COR-L47 (cell line): ENCODE measurements at regions not wholly inside any gene's neighbourhood (a gene's known extent, or its start where the extent isn't known, plus 50 kb on each side); places are given as distances from the start of the nearest gene placed in this dataset.
"Not testable (repeated sequence)": the region's sequence is repeated elsewhere in the genome, so short reads cannot be mapped to it uniquely, and the experiment has no call there.

Experiments
- DNase-seq: peaks from one replicate; lab custom pipeline; 2025; lab: John Stamatoyannopoulos, UW

DNA sequence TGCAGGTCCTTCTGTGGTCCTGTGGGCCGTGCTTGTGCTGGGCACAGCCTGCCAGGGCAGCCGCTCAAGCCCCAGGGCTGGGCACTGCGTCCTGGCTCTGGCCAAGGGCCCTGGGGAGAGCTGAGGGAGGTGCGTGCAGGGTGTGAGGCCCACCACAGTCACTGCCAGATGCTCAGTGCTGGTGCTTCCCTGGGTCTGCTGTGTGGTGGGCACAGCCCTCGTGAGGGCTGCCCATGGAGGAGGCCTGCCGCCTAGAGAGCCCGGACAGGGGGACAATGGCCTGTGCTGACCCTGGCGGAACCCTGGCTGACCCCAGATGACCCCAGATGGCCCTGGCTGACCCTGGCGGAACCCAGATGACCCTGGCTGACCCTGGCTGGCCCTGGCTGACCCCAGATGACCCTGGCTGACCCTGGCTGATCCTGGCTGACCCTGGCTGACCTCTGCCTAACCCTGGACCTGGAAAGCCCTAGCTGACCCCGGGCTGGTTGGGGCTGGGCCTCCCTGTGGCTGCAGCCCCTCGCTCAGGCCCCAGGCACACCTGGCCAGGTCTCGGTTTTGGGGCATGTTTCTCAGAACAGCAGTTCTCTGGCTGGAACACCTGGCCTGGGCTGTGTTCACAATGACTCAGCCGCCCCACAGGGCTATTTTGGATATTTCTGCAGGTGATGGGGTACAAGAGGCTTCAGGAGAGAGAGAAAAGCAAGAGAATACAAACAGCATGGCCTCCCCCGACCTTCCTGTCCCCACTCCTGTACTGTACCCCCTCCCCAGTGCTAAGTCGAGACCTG, 55.4 kb downstream of the TMEM121 start:
- no peak for DNase-seq

- DNase-seq: no peak
These were observed 56.3 kb downstream of the TMEM121 start for GRCh38 chr14:105582639-105583038.

DNA sequence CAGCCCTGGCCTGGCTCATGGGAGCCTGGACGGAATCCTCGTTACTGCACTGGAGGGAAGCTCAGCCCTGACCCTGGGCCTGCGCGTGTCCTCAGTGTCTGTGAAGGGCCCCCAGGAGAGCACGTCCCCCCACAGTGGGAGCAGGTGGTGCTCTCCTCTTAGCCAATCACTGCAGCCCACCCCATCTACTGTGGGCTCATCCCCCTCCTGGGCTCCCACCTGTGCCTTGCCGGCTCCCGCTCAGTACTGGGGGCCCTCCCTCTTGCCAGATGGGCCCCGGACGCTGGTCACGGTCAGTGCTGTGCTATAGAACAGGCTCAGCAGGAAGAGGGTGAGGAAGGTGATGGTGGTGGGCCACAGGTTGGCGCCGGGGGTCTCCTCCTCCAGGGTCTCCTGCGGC, 57.5 kb downstream of the TMEM121 start:
- not testable (repeated sequence) for DNase-seq

DNA sequence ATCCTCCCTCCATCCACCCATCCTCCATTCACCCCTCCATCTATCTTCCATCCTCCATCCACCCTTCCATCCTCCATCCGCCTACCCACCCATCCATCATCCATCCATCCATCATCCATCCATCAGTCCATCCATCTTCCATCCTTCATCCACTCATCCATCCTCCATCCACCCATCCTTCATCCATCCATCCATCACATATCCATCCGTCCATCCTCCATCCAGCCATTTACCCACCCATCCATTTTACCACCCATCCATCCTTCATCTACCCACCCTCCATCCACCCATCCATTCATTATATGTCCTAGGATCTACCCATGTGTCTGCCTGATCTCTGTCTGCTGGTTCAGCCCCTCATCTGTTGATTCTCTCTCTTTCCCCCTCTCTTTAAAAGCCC, 58.9 kb downstream of the TMEM121 start:
- not testable (repeated sequence) for DNase-seq

DNA sequence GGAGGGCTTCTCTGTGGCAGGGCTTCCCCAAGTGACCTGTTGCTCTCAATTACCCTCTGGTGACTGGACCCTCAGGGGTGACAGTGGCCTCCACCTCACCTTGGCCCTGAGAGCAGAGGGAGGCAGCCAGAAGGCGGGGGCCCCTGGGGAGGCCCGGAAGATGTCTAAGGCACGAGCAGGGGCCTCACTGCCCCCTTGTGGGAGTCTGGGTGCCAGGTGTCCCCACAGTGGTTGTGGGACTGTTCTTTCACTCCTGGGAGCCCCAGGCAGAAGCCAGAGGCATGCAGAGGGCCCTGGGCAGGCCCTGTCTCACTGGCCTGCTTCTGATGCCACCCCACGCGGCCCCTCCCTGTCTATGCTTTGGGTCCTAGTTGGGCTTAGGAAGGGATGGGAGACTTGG, 59.3 kb downstream of the TMEM121 start:
- not testable (repeated sequence) for DNase-seq

DNA sequence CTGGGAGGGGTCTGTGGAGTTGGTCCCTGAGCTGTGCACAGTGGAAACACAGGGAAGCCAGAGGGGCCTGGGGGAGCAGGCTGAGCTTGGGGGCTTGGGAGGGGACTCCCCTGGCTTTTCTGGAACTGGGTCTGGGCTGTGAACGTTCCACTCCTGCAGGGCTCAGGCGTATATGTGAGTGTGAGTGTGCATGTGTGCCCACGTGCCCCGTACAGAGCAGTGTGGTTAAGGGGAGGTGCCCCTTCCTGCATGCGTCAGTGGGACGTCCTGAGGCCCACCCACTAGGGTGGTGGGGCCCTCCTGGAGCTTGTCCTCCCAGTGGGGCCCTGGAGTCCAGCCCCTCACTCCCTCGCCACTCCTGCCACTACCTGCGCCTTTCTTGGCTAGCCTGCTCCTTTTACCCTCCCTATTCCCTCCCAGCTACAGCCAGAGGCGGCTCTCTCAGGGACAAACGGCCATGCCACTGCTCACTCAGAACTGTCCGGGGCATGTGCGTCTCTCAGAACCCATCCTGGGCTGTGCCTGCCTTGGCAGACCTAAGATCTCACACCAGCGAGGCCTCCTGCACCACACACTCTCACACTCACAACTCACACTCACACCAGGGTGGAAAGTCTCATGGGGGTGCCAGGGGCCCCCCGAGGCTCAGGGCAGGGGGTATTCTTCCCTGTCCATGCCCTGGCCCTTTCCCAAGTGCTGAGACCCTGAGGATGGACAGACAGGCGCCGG, 59.9 kb downstream of the TMEM121 start:
- DNase-seq: not testable (repeated sequence)

DNA sequence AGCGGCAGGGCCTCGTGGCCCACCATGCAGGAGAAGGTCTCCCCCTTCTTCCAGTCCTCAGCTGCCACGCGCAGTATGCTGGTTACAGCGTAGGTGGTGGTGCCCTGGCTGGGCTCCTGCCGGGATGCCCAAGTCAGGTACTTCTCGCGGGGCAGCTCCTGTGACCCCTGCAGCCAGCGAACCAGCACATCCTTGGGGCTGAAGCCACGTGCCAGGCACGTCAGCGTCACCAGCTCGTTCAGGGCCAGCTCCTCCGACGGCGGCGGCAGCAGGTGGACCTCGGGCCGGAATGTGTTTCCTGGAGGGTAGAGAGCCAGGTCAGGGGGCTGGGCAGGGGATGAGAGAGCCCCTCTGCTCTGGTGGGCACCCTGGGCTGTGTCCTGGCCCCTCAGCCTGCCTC, 60.7 kb downstream of the TMEM121 start:
- not testable (repeated sequence) for DNase-seq

- DNase-seq: not testable (repeated sequence)
These were observed 61.3 kb downstream of the TMEM121 start for GRCh38 chr14:105587482-105588235.

DNA sequence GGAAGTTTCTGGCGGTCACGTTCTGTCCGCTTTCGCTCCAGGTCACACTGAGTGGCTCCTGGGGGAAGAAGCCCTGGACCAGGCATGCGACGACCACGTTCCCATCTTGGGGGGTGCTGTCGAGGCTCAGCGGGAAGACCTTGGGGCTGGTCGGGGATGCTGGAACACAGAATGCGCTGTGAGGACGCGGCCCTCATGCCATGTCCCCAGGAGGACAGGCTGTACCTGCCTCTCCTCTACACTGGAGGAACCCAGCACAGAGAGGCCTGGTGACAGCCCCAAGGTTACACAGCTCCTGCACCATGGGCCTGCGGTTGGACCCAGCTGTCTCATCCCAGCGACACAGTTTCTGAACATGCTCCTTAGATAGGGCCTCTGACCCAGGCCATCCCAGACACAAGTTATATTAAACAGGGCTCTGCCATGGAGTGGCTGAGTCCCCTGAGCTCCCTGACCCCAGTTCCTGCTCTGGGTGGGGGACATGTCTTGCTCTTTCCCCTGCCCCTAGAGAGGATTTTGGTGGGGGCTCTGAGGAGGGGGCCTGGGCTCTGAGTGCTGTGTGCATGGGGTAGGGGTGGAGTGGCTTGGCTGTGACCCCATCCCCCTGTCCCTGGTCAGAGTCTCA, 62.0 kb downstream of the TMEM121 start:
- DNase-seq: no peak

DNA sequence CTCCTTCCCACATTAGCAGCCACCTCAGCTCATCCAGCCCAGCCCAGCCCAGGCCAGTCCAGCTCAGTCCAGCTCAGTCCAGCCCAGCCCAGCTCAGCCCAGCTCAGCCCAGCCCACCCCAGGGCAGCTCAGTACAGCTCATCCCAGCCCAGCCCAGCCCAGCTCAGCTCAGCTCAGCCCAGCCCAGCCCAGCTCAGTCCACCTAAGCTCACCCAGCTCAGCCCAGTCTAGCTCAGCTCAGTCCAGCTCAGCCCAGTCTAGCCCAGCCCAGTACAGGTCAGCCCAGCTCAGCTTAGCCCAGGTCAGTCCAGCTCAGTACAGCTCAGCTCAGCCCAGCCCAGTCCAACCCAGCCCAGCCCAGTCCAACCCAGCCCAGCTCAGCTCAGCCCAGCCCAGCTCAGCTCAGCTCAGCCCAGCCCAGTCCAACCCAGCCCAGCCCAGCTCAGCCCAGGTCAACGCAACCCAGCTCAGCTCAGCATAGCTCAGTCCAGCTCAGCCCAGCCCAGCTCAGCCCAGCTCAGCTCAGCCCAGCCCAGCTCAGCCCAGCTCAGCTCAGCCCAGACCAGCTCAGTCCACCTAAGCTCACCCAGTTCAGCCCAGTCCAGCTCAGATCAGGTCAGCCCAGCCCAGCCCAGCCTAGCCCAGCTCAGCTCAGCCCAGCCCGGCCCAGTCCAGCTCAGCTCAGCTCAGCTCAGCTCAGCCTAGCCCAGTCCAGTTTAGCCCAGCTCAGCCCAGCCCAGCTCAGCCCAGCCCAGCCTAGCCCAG, 63.0 kb downstream of the TMEM121 start:
- no peak for DNase-seq

GRCh38 chr14:105589926-105590185, 63.5 kb downstream of the TMEM121 start:
- not testable (repeated sequence) for DNase-seq

GRCh38 chr14:105591052-105591451, 64.7 kb downstream of the TMEM121 start:
- no peak for DNase-seq

- not testable (repeated sequence) for DNase-seq
These were observed 65.5 kb downstream of the TMEM121 start for GRCh38 chr14:105591792-105592341.

GRCh38 chr14:105592646-105593045, 66.3 kb downstream of the TMEM121 start:
- DNase-seq: not testable (repeated sequence)

GRCh38 chr14:105595346-105595745, 69.0 kb downstream of the TMEM121 start:
- DNase-seq: not testable (repeated sequence)

DNA sequence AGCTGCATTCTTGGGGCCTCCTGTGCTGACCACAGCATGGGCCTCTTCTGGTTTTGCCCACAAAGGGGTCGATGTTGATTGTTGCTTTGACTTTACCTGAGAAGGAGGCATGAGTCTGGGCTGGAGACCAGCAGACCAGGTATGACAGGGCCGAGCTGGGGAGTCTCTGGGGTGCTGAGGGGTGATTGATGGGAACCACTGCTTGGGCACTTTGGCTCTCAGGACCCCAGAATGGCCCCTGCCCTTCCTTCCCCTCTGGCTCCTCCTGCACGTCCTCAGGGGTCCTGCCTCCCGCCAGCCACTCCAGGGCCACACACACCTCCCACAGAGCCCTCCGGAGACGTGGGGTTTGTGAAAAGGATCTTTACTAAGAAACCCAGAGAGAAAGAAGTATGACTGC, 70.0 kb downstream of the TMEM121 start:
- DNase-seq: not testable (repeated sequence)

GRCh38 chr14:105598040-105598763, 71.8 kb downstream of the TMEM121 start:
- DNase-seq: not testable (repeated sequence)

GRCh38 chr14:105598925-105599586, 72.7 kb downstream of the TMEM121 start:
- not testable (repeated sequence) for DNase-seq

DNA sequence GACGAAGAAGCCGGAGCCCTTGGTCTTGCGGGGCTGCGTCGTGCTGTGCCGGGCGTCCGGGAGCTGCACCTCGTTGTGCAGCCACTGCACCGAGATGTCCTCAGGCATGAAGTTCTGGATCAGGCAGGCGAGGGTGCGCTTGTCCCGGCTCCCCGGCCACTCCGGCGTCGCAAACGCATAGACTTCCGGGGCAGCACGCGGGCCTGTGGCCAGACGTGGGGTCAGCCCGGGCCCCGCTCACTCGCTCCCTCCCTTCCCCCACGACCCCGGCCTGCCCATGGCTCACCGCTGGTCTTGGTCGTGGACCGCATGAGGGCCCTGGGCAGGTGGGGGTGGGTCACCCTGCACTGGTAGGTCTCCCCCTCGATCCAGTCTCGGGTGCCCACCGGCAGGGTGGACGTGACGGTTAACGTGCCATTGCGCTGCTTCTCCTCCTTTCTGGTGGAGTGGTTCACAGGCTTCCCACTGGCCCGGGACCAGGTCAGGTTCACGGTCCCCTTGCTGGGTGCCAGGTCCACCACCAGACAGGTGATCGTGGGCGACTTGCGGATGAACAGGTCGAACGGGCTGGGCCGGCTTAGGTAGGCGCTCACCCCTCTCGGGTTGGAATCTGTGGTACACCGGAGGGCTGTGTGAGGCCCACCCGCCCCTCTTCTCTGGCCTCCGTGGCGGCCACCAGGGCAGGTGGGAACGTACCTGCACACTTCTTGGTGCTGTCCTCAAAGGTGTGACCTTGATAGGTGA, 74.0 kb downstream of the TMEM121 start:
- DNase-seq: not testable (repeated sequence)
